ENCODE measurements at regions not wholly inside any gene's neighbourhood (a gene's known extent, or its start where the extent isn't known, plus 50 kb on each side); places are given as distances from the start of the nearest gene placed in this dataset.
A peak's percentile ranks its signal among the peaks of the same experiment; 100 is the strongest.

- no peaks in the 10 kb centered on the region for H3K4me1 ChIP-seq (ENCODE audit: insufficient read depth, low read length, severe bottlenecking)
- H3K9me3 ChIP-seq (ENCODE audit: low read length): no peaks in the 10 kb centered on the region
- H3K4me2 ChIP-seq (ENCODE audit: low read length): no peak overlapping the region
- H3K36me3 ChIP-seq (ENCODE audit: insufficient read depth, low read length): no peaks in the 10 kb centered on the region
- no peak overlapping the region for H2AFZ ChIP-seq (ENCODE audit: low read length)
- H3K9ac ChIP-seq (ENCODE audit: low read length): no peak overlapping the region
- H3K79me2 ChIP-seq (ENCODE audit: insufficient read depth, low read length): no peaks in the 10 kb centered on the region
- no peaks in the 10 kb centered on the region for H3K27me3 ChIP-seq (ENCODE audit: insufficient read depth, low read length)
- no peaks in the 10 kb centered on the region for H3K9me2 ChIP-seq (ENCODE audit: low read depth, low read length)
- no peak overlapping the region for H3K27ac ChIP-seq (ENCODE audit: low read depth, low read length, poor library complexity, severe bottlenecking)
- H4K20me1 ChIP-seq (ENCODE audit: insufficient read depth, low read length): no peaks in the 10 kb centered on the region
- H3K4me3 ChIP-seq (ENCODE audit: low read depth, low read length, poor library complexity, severe bottlenecking): no peak overlapping the region
- TF ChIP-seq CTCF (IDR thresholded peaks at IDR 0.05; ENCODE audit: low read length) (no peak), EZH2 (IDR thresholded peaks at IDR 0.05; ENCODE audit: borderline replicate concordance, low read length) (no peak)
- no peaks in the 10 kb centered on the region for H3F3A ChIP-seq (ENCODE audit: insufficient read depth, low read length)
Measured at GRCh38 chr18:40160361-40160760, 1794.7 kb upstream of the PIK3C3 start.

GRCh38 chr18:40159141-40160017 is 1795.7 kb upstream of the PIK3C3 start:
- no peak overlapping the region for H3K4me3 ChIP-seq (ENCODE audit: low read depth, low read length, poor library complexity, severe bottlenecking)
- no peak overlapping the region for H3K9ac ChIP-seq (ENCODE audit: low read length)
- TF ChIP-seq EZH2 (IDR thresholded peaks at IDR 0.05; ENCODE audit: borderline replicate concordance, low read length) (no peak), CTCF (IDR thresholded peaks at IDR 0.05; ENCODE audit: low read length) (peak; percentile 59)
- no peak overlapping the region for H2AFZ ChIP-seq (ENCODE audit: low read length)
- no peaks in the 10 kb centered on the region for H3F3A ChIP-seq (ENCODE audit: insufficient read depth, low read length)
- H3K27me3 ChIP-seq (ENCODE audit: insufficient read depth, low read length): no peaks in the 10 kb centered on the region
- H3K9me3 ChIP-seq (ENCODE audit: low read length): no peaks in the 10 kb centered on the region
- H3K9me2 ChIP-seq (ENCODE audit: low read depth, low read length): no peaks in the 10 kb centered on the region
- no peaks in the 10 kb centered on the region for H4K20me1 ChIP-seq (ENCODE audit: insufficient read depth, low read length)
- H3K36me3 ChIP-seq (ENCODE audit: insufficient read depth, low read length): no peaks in the 10 kb centered on the region
- H3K4me2 ChIP-seq (ENCODE audit: low read length): no peak overlapping the region
- H3K79me2 ChIP-seq (ENCODE audit: insufficient read depth, low read length): no peaks in the 10 kb centered on the region
- no peak overlapping the region for H3K27ac ChIP-seq (ENCODE audit: low read depth, low read length, poor library complexity, severe bottlenecking)
- H3K4me1 ChIP-seq (ENCODE audit: insufficient read depth, low read length, severe bottlenecking): no peaks in the 10 kb centered on the region

- no peak overlapping the region for H3K4me2 ChIP-seq (ENCODE audit: low read length)
- no peaks in the 10 kb centered on the region for H3K9me3 ChIP-seq (ENCODE audit: low read length)
- no peaks in the 10 kb centered on the region for H4K20me1 ChIP-seq (ENCODE audit: insufficient read depth, low read length)
Measured at GRCh38 chr18:40157120-40157519, 1797.9 kb upstream of the PIK3C3 start.

More at GRCh38 chr18:40157120-40157519, 1797.9 kb upstream of the PIK3C3 start:
- TF ChIP-seq EZH2 (IDR thresholded peaks at IDR 0.05; ENCODE audit: borderline replicate concordance, low read length) (no peak), CTCF (IDR thresholded peaks at IDR 0.05; ENCODE audit: low read length) (no peak)
- H3K36me3 ChIP-seq (ENCODE audit: insufficient read depth, low read length): no peaks in the 10 kb centered on the region
- no peak overlapping the region for H2AFZ ChIP-seq (ENCODE audit: low read length)
- no peaks in the 10 kb centered on the region for H3K79me2 ChIP-seq (ENCODE audit: insufficient read depth, low read length)
- H3K4me1 ChIP-seq (ENCODE audit: insufficient read depth, low read length, severe bottlenecking): no peaks in the 10 kb centered on the region
- H3K9ac ChIP-seq (ENCODE audit: low read length): no peak overlapping the region
- no peaks in the 10 kb centered on the region for H3K27me3 ChIP-seq (ENCODE audit: insufficient read depth, low read length)
- no peaks in the 10 kb centered on the region for H3K9me2 ChIP-seq (ENCODE audit: low read depth, low read length)
- no peak overlapping the region for H3K4me3 ChIP-seq (ENCODE audit: low read depth, low read length, poor library complexity, severe bottlenecking)
- no peak overlapping the region for H3K27ac ChIP-seq (ENCODE audit: low read depth, low read length, poor library complexity, severe bottlenecking)
- no peaks in the 10 kb centered on the region for H3F3A ChIP-seq (ENCODE audit: insufficient read depth, low read length)
